Nephron progenitor cell (in vitro differentiated cells): ENCODE measurements at regions not wholly inside any gene's neighbourhood (a gene's known extent, or its start where the extent isn't known, plus 50 kb on each side); places are given as distances from the start of the nearest gene placed in this dataset.

Experiments
- DNase-seq: peaks from one replicate; pipeline ENCODE4 v3.0.0; 2021
- H3K27ac Mint-ChIP-seq: 2 replicates; pipeline ENCODE4 v1.8.0; 2021; ENCODE audit warnings: mild to moderate bottlenecking, moderate library complexity, mixed read lengths
- H3K27me3 Mint-ChIP-seq: 2 replicates; pipeline ENCODE4 v1.8.0; 2021; ENCODE audit warnings: mild to moderate bottlenecking, low read depth, mixed read lengths; ENCODE audit not compliant: poor library complexity
- H3K36me3 Mint-ChIP-seq: 2 replicates; pipeline ENCODE4 v1.8.0; 2021; ENCODE audit warnings: low read depth, mixed read lengths
- H3K4me1 Mint-ChIP-seq: 2 replicates; pipeline ENCODE4 v1.8.0; 2021; ENCODE audit warnings: mixed read lengths
- H3K4me3 Mint-ChIP-seq: 2 replicates; pipeline ENCODE4 v1.8.0; 2021; ENCODE audit warnings: mild to moderate bottlenecking, moderate library complexity, mixed read lengths
- H3K9me3 Mint-ChIP-seq: 2 replicates; pipeline ENCODE4 v1.8.0; 2021; ENCODE audit warnings: mild to moderate bottlenecking, moderate library complexity, mixed read lengths
- CTCF ChIP-seq: fragments of 200-600 bp; sonication (generic); IDR thresholded peaks from 2 replicates; pipeline ENCODE4 v1.5.0; 2021; ENCODE audit warnings: antibody characterized with exemption

GRCh38 chr7:98541101-98541500, 76.0 kb upstream of the NPTX2 start:
- TF ChIP-seq CTCF: no peak
- no peaks in the 10 kb centered on the region for H3K9me3 Mint-ChIP-seq
- no peak overlapping the region for H3K4me3 Mint-ChIP-seq
- H3K4me1 Mint-ChIP-seq: no peaks in the 10 kb centered on the region
- H3K27me3 Mint-ChIP-seq: peaks cover 15% of the 10 kb centered on the region
- H3K36me3 Mint-ChIP-seq: no peaks in the 10 kb centered on the region
- DNase-seq: no peak
- H3K27ac Mint-ChIP-seq: no peak overlapping the region

GRCh38 chr7:98539865-98540264, 77.2 kb upstream of the NPTX2 start:
- no peak for TF ChIP-seq CTCF
- Mint-ChIP-seq H3K36me3 (no peaks in the 10 kb centered on the region), H3K9me3 (peaks cover 6% of the 10 kb centered on the region), H3K27me3 (peaks cover 22% of the 10 kb centered on the region), H3K27ac (no peak overlapping the region), H3K4me3 (no peak overlapping the region), H3K4me1 (no peaks in the 10 kb centered on the region)
- no peak for DNase-seq

- Mint-ChIP-seq H3K4me3 (no peak overlapping the region), H3K4me1 (no peaks in the 10 kb centered on the region), H3K27ac (no peak overlapping the region), H3K9me3 (peaks cover 17% of the 10 kb centered on the region), H3K36me3 (no peaks in the 10 kb centered on the region), H3K27me3 (peaks cover 18% of the 10 kb centered on the region)
- no peak for TF ChIP-seq CTCF
- DNase-seq: no peak
These were observed 80.3 kb upstream of the NPTX2 start for GRCh38 chr7:98536803-98537202.

- no peak for DNase-seq
- Mint-ChIP-seq H3K36me3 (no peaks in the 10 kb centered on the region), H3K9me3 (peaks cover 33% of the 10 kb centered on the region), H3K4me3 (no peak overlapping the region), H3K4me1 (no peaks in the 10 kb centered on the region), H3K27ac (no peak overlapping the region), H3K27me3 (peaks cover 20% of the 10 kb centered on the region)
- no peak for TF ChIP-seq CTCF
These were observed 82.6 kb upstream of the NPTX2 start for GRCh38 chr7:98534493-98534892.

GRCh38 chr7:98531717-98532116, 85.4 kb upstream of the NPTX2 start:
- no peak overlapping the region for H3K4me3 Mint-ChIP-seq
- H3K27ac Mint-ChIP-seq: no peak overlapping the region
- no peak for DNase-seq
- peaks cover 33% of the 10 kb centered on the region for H3K9me3 Mint-ChIP-seq
- TF ChIP-seq CTCF: no peak
- peaks cover 13% of the 10 kb centered on the region for H3K27me3 Mint-ChIP-seq
- H3K4me1 Mint-ChIP-seq: no peaks in the 10 kb centered on the region
- no peaks in the 10 kb centered on the region for H3K36me3 Mint-ChIP-seq

GRCh38 chr7:98528079-98528478, 89.0 kb upstream of the NPTX2 start:
- Mint-ChIP-seq H3K36me3 (no peaks in the 10 kb centered on the region), H3K4me3 (no peak overlapping the region)
- TF ChIP-seq CTCF: no peak

More at GRCh38 chr7:98528079-98528478, 89.0 kb upstream of the NPTX2 start:
- H3K27me3 Mint-ChIP-seq: peaks cover 19% of the 10 kb centered on the region
- peak overlapping the region; percentile 34 for H3K27ac Mint-ChIP-seq
- no peak for DNase-seq
- H3K9me3 Mint-ChIP-seq: peaks cover 50% of the 10 kb centered on the region
- H3K4me1 Mint-ChIP-seq: no peaks in the 10 kb centered on the region
